Right renal cortex interstitium (tissue), 3 donors: ENCODE measurements at regions not wholly inside any gene's neighbourhood (a gene's known extent, or its start where the extent isn't known, plus 50 kb on each side); places are given as distances from the start of the nearest gene placed in this dataset.

ENCODE experiments used
- DNase-seq, 3 donors: peaks; one replicate each; pipeline ENCODE4 v3.0.0-alpha.2; 2013; ENCODE audit warnings: low read depth in 3 of 3, low spot score in 2 of 3

DNA sequence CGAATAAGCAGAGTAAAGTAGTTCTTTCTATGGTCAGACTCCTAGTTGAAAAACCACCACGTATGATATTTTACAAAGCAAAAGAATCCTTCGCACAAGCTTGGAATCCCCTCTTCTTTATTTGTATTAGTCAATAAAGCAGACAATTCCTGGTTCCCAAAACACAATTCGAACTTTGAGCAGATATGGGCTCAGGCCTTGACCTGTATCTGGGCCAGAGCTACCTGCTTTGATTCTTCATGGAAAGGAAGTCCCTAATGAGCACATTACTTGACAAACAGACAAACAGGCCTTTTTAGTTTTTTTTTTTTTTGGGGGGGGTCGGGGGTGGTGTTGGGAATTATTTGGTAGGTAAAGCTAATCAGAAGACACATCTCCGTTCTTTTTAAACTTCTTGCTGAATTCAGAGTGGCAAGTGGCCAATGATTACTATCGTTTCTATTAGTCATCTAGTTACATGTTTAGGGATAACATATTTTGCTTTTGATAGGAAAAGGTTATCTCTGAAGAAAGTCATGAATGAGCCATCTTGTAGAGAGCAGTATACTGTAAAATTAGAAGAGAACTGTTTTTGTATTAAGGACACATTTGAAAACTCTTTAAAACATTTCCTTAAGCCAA, 116.6 kb upstream of the HMHB1 start:
- no peak for DNase-seq

- no peak for DNase-seq
Measured at GRCh38 chr5:143694357-143694756, 117.6 kb upstream of the HMHB1 start.

DNA sequence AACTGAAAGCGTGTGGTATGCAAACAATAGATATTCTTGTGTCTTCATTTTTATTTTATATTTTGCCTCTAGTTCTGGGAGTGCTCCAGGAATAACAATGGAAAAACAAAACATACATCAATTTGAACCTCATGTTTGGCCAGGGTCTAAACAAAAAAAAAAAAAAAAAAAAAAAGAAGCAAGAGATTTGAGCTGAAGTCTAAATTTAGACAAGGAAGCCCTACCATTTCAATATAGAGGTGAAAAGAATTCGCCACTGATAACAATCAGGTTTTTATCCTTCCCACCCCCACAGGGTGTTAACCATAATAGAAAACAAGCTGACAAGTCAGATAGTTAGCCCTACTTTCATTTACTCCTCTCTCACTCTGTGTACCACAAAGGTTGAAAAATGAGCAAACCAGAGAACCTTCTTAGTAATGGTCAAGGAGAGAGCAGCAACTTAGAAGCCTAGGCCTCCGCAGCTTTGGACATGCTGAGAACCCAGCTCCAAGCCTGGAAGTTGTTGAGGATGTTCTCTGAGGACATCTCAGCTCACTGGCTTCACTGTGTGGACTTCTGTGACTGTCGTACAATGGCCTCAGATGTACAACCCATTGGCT, 118.2 kb upstream of the HMHB1 start:
- DNase-seq = no peak

- no peak for DNase-seq
Measured at GRCh38 chr5:143692342-143692741, 119.6 kb upstream of the HMHB1 start.

DNA sequence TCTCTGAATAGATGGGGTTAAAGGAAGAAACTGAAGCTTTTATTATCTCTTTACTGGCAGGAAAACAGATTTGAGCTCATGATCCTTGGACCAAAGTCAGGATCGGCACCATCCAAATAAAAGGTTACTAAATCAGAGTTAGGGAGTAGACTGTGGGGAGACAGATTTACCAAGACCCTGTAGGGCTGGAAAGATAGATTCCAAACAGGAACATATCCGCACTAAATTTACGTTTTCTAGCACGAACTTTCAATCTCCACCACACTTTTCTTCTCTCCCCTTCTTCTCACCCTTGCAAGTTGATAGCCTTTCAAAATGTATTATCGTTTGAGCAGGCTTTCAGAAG, 120.0 kb upstream of the HMHB1 start:
- DNase-seq = peak in 1 of 3 donors; percentile 36

GRCh38 chr5:143691287-143691944, 120.5 kb upstream of the HMHB1 start:
- no peak for DNase-seq

GRCh38 chr5:143687604-143688003, 124.4 kb upstream of the HMHB1 start:
- no peak for DNase-seq

GRCh38 chr5:143685246-143685815, 126.6 kb upstream of the HMHB1 start:
- DNase-seq = no peak

- DNase-seq = no peak
Measured at GRCh38 chr5:143683459-143683858, 128.5 kb upstream of the HMHB1 start.

DNA sequence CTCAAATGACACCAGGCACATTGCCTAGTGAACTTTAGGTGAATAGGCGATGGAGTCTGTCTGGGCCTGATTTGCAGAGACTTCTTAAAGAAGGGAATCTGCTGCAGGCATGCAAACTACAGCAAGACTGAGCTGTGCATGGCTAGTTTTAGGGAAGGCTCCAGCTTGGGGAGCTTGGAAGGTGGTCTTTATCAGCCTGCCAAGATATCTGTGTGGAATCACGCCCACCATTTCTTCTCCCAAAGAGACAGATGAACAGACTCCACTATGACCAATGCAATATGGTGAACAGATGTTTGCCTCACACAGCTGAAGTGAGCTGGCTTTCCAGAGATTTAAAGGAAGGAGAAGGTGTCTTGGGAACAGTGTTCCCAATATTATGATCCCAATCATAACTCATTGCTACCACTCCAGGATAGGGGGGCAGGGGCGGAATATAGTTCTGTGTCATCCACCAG, 129.0 kb upstream of the HMHB1 start:
- DNase-seq = no peak

GRCh38 chr5:143682246-143682905, 129.6 kb upstream of the HMHB1 start:
- DNase-seq = peak in 1 of 3 donors; percentile 33

DNA sequence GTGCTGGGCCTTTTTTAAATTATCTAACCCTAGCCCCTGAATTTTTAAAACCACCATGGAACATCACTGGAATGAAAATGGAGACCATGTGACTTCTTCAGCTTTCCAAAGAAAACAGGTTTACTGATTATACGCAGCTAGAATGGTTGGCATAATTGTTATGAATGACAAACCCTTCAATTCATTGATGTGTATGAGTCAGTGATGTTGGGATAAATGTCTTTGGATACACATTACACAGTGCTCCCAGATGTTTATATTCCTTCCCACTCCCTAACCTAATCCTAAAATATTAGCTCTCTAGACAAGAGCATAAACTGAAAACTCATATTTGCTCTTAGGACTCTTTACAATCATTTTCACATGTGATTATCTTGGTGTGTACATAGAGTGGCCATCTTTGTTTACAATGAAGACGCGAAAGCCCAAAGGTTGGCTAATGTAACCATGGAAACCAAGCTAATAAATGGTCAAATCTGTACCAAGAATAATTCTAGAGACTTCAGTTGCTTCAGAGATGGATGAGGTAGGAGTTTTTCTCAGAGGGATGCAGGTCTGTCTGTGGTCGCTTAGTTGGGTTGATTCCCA, 131.2 kb upstream of the HMHB1 start:
- DNase-seq = no peak

DNA sequence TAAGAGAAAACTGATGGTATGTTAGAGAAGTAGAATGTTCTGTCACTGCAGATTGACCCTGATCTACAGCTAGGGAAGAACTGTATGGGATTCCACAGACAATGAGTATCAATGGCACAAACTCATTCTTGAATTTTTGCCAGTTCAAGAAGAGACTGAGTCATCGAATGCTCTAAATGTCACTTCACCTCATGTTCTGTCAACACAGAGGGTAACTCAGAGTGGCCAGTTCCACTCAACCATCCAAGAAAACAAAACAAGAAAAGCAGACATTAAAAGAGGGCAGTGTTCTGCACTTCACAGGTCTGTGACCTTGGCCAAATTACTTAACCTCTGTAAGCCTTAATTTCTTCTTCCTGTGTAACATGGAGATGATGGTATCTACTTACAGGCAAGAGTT, 132.2 kb upstream of the HMHB1 start:
- no peak for DNase-seq

GRCh38 chr5:143678148-143678905, 133.6 kb upstream of the HMHB1 start:
- DNase-seq = no peak

GRCh38 chr5:143677403-143677802, 134.6 kb upstream of the HMHB1 start:
- no peak for DNase-seq

GRCh38 chr5:143676802-143677201, 135.2 kb upstream of the HMHB1 start:
- no peak for DNase-seq

DNA sequence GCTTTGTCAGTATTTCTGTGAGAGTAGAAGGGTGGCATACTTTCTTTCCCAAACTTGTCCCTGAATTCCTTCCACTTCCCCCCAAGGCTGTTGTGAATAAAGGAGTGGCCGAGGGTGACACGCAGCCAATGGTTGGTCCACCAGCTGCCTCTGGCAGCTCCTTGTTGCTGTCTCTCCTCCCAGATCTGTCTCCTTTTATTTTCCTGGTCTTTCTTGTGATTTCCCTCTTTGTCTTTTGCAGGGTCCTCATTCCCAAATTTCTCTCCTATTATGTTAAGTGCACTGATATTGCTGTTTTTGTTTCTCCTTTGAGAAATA, 137.5 kb upstream of the HMHB1 start:
- no peak for DNase-seq

DNA sequence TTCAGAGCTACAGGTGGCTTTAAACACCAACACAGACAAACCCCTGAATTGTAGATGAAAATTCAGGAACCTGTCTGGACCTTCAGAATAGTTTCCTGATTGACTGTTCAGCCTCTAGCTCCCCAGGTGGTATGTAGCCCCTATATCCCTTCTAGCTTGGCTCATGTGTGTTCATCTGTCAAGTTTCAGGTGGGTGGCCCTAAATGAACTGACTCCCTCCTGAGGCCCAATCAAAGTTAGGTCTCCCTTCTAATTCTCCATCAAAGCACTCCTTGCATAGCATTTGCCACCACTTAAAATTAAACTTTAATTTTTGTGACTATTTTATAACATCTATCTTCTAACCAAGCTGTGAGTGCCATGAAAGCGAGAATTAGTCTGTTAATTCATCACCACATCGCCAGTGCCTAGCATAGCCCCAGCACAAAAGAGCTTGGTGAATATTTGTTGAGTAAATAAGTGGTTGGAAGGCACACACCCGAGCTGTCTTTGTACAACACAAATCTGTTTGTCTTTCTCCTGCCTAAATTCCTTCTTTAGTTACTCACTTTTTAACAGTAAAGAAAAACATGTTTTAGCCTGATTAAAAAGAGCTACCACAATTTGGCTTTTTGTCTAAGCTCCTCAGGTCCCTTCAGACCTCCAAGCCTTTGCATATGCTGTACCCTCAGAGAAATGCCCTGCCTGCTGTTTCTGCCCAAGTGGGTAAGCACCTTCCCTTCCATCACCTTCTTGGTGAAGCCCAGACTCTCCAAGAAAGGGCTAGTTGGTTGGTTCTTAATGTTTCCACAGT, 138.1 kb upstream of the HMHB1 start:
- no peak for DNase-seq

- no peak for DNase-seq
Measured at GRCh38 chr5:143672806-143673205, 139.2 kb upstream of the HMHB1 start.
